GM19238 (cell line): ENCODE measurements at regions not wholly inside any gene's neighbourhood (a gene's known extent, or its start where the extent isn't known, plus 50 kb on each side); places are given as distances from the start of the nearest gene placed in this dataset.

ENCODE experiments used
- DNase-seq: peaks from one replicate; pipeline ENCODE4 v3.0.0; 2011; ENCODE audit warnings: low spot score; ENCODE audit not compliant: insufficient read length

GRCh38 chr9:82299870-82300269, 311.3 kb downstream of the SPATA31D1 start:
- DNase-seq, result no peak

- DNase-seq, result no peak
Measured at GRCh38 chr9:82302968-82303655, 314.5 kb downstream of the SPATA31D1 start.

GRCh38 chr9:82308836-82309235, 320.3 kb downstream of the SPATA31D1 start:
- no peak for DNase-seq

GRCh38 chr9:82313697-82314096, 325.1 kb downstream of the SPATA31D1 start:
- no peak for DNase-seq

GRCh38 chr9:82320566-82320965, 332.0 kb downstream of the SPATA31D1 start:
- no peak for DNase-seq

GRCh38 chr9:82325907-82326306, 337.3 kb downstream of the SPATA31D1 start:
- no peak for DNase-seq

GRCh38 chr9:82327641-82328040, 339.1 kb downstream of the SPATA31D1 start:
- DNase-seq, result no peak

- DNase-seq, result no peak
Measured at GRCh38 chr9:82331079-82331478, 342.5 kb downstream of the SPATA31D1 start.

- DNase-seq, result no peak
Measured at GRCh38 chr9:82332018-82332773, 343.6 kb downstream of the SPATA31D1 start.

GRCh38 chr9:82332774-82333152, 344.2 kb downstream of the SPATA31D1 start:
- DNase-seq, result no peak

- no peak for DNase-seq
Measured at GRCh38 chr9:82333671-82334070, 345.1 kb downstream of the SPATA31D1 start.

GRCh38 chr9:82334286-82334685, 345.7 kb downstream of the SPATA31D1 start:
- DNase-seq, result no peak

- no peak for DNase-seq
Measured at GRCh38 chr9:82337351-82337750, 348.8 kb downstream of the SPATA31D1 start.

- DNase-seq, result no peak
Measured at GRCh38 chr9:82342046-82342445, 353.5 kb downstream of the SPATA31D1 start.

GRCh38 chr9:82346040-82346439, 357.5 kb downstream of the SPATA31D1 start:
- no peak for DNase-seq

GRCh38 chr9:82353631-82354278, 365.2 kb downstream of the SPATA31D1 start:
- no peak for DNase-seq

- DNase-seq, result no peak
Measured at GRCh38 chr9:82354279-82354659, 365.7 kb downstream of the SPATA31D1 start.

GRCh38 chr9:82356131-82356530, 367.6 kb downstream of the SPATA31D1 start:
- no peak for DNase-seq

- no peak for DNase-seq
Measured at GRCh38 chr9:82356871-82357270, 368.3 kb downstream of the SPATA31D1 start.

GRCh38 chr9:82363198-82363597, 374.6 kb downstream of the SPATA31D1 start:
- DNase-seq, result no peak

GRCh38 chr9:82363682-82364081, 375.1 kb downstream of the SPATA31D1 start:
- no peak for DNase-seq

GRCh38 chr9:82367016-82367415, 378.4 kb downstream of the SPATA31D1 start:
- no peak for DNase-seq
